Lower leg skin (tissue), 3 donors: ENCODE measurements at regions not wholly inside any gene's neighbourhood (a gene's known extent, or its start where the extent isn't known, plus 50 kb on each side); places are given as distances from the start of the nearest gene placed in this dataset.

ENCODE experiments used
- CTCF ChIP-seq, 3 donors: fragments of 450-650 bp; IDR thresholded peaks; one replicate each; pipeline ENCODE4 v1.5.1; 2016; ENCODE audit warnings: antibody characterized with exemption in 3 of 3, mild to moderate bottlenecking in 3 of 3, moderate library complexity in 2 of 3
- POLR2A ChIP-seq, 2 donors: fragments of 450-650 bp; IDR thresholded peaks; one replicate each; pipeline ENCODE4 v1.6.1; 2016 to 2017; ENCODE audit warnings: antibody characterized with exemption in 2 of 2, mild to moderate bottlenecking in 1 of 2, moderate library complexity in 1 of 2

GRCh38 chr2:153657651-153658050 lies 179.1 kb upstream of the RPRM start:
- TF ChIP-seq CTCF (IDR thresholded peaks at IDR 0.05) (no peak), POLR2A (IDR thresholded peaks at IDR 0.05) (no peak)
